GM19397 (cell line): ENCODE measurements at regions not wholly inside any gene's neighbourhood (a gene's known extent, or its start where the extent isn't known, plus 50 kb on each side); places are given as distances from the start of the nearest gene placed in this dataset.
"Not testable (repeated sequence)": the region's sequence is repeated elsewhere in the genome, so short reads cannot be mapped to it uniquely, and the experiment has no call there.

Experiments
- ATAC-seq: cut with Tn5 transposase; IDR thresholded peaks from one replicate; pipeline ENCODE4 v1.9.1; 2021; ENCODE audit warnings: mild to moderate bottlenecking, moderate library complexity; ENCODE audit not compliant: unreplicated experiment

DNA sequence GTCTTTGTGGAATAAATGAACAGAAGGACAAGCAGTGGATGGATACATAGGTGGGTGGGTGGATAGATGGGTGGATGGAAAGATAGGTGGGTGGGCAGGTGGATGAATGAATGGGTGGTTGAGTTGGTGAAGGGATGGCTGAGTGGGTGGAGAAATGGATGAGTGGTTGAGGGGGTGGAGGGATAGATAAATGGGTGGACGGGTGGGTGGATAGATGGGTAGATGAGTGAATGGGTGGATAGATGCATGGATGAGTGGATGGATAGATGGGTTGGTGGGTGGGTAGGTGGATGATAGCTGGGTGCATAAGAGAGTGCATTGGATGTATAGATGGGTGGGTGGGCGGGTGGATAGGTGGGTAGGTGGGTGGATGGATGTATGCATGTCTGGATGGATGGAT, 63.5 kb downstream of the UNC93B1 start:
- ATAC-seq = not testable (repeated sequence)

GRCh38 chr11:67938964-67939363, 64.9 kb downstream of the UNC93B1 start:
- ATAC-seq = not testable (repeated sequence)

DNA sequence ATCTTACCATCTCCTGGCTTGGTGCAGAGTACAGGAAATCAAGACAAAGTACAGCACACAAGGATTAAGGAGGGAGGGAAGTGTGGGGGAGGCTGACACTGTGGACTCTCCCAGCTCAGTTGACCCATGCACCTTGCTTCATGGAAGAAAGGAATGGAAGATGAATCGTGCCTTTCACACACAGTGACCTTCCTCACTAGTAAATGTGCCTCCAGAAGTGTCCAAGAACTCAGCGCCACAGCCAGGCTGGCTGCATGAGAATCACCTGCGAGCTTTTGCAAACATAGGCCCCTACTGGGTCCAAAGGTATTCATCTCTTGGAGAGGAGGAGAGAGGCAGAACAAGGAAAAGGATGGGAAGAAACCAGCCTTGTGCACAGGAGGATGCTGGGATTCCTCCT, 65.5 kb downstream of the UNC93B1 start:
- not testable (repeated sequence) for ATAC-seq

DNA sequence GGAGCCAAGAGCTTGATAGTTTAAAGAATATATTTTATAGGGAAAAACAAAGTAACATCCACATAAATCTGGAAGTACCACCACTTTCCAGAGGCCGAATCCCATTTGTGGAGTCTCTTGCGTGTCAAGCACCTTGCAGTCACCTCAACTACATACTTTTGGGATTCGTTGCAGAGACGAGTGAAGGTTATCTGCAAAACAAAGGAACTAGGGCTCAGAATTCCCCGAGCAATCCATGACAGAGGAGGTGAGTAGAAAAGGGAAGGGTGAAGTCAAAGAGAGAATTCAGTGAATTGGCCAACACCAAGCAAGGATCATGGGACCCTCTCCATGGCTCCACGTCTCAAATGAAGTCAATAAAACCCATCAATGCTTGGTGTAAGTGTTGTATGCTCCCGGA, 80.3 kb downstream of the UNC93B1 start:
- not testable (repeated sequence) for ATAC-seq

GRCh38 chr11:67920546-67920945, 83.4 kb downstream of the UNC93B1 start:
- ATAC-seq = not testable (repeated sequence)

DNA sequence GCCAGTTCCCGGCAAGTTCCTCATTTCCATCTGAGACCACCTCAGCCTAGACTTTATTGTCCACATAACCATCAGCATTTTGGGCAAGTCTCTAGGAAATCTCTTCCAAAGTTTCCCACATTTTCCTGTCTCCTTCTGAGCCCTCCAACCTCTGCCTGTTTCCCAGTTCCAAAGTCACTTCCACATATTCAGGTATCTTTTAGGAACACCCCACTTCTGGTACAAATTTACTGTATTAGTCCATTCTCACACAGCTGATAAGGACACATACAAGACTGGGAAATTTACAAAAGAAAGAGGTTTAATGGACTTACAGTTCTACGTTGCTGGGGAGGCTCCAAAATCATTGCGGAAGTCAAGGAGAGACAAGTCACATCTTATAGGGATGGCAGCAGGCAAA, 91.7 kb downstream of the UNC93B1 start:
- ATAC-seq = not testable (repeated sequence)

DNA sequence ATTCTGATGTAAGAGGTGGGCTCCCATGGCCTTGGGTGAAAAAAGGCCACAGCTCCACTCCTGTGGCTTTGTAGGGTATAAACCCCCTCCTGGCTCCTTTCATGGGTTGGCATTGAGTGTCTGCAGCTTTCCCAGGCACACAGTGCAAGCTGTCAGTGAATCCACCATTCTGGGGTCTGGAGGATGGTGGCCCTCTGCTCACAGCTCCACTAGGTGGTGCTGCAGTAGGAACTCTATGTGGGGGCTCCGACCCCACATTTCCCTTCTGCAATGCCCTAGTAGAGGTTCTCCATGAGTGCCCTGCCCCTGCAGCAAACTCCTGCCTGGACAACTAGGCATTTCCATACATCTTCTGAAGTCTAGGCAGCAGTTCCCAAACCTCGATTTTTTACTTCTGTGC, 92.7 kb downstream of the UNC93B1 start:
- not testable (repeated sequence) for ATAC-seq

GRCh38 chr11:67910803-67911202, 93.1 kb downstream of the UNC93B1 start:
- not testable (repeated sequence) for ATAC-seq

GRCh38 chr11:67906969-67907368, 96.9 kb downstream of the UNC93B1 start:
- not testable (repeated sequence) for ATAC-seq

DNA sequence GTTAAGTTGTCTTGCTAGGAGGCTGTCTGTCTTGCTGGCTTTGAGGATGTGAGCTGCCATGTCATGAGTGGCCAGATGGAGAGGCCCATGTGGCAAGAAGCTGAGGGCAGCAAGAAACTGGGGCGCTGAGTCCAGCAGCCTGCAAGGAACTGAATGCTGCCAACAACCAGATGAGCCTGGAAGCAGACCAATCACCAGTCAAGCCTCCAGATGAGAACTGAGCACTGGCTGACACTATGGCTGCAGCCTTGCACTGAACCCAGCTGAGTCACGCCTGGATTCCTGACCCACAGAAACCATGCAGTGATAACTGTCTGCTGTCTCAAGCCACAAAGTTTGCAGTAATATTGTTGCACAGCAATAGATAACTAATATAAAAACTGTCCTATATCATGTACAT, 104.4 kb downstream of the UNC93B1 start:
- not testable (repeated sequence) for ATAC-seq

DNA sequence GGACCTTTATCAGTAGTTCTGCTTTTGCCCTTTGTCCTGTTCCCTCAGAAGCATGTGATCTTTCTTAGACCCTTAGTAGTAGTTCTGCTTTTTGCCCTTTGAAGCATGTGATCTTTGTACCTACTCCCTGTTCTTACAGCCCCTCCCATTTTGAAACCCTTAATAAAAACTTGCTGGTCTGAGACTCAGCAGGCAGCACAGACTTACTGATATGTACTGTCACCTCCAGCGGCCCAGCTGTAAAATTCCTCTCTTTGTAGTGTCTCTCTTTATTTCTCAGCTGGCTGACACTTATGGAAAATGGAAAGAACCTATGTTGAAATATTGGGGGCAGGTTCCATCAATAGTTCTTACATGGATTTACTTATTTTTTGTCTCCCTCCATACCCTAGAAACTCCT, 110.4 kb downstream of the UNC93B1 start:
- ATAC-seq = not testable (repeated sequence)

DNA sequence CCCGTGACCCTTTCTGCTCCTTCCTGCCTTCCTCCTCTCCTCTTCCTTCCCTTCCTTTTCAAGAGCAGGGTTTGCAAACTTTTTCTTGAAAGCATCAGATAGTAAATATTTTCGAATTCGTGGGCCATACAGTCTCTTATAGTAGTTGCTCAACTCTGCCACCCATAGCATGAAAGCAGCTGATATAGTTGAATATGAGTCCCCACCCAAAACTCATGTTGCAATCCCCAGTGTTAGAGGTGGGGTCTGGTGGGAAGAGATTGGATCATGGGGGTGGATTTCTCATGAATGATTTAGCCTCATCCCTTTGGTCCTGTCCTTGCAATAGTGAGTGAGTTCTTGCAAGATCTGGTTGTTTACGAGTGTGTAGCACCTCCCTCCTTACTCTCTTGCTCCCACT, 114.3 kb downstream of the UNC93B1 start:
- ATAC-seq = not testable (repeated sequence)

GRCh38 chr11:67888056-67888455, 115.8 kb downstream of the UNC93B1 start:
- ATAC-seq = not testable (repeated sequence)

- not testable (repeated sequence) for ATAC-seq
Observed at GRCh38 chr11:67886672-67887071, 117.2 kb downstream of the UNC93B1 start.

GRCh38 chr11:67886207-67886606, 117.7 kb downstream of the UNC93B1 start:
- ATAC-seq = not testable (repeated sequence)

GRCh38 chr11:67885574-67885973, 118.3 kb downstream of the UNC93B1 start:
- ATAC-seq = not testable (repeated sequence)

GRCh38 chr11:67884761-67885558, 118.9 kb downstream of the UNC93B1 start:
- not testable (repeated sequence) for ATAC-seq

DNA sequence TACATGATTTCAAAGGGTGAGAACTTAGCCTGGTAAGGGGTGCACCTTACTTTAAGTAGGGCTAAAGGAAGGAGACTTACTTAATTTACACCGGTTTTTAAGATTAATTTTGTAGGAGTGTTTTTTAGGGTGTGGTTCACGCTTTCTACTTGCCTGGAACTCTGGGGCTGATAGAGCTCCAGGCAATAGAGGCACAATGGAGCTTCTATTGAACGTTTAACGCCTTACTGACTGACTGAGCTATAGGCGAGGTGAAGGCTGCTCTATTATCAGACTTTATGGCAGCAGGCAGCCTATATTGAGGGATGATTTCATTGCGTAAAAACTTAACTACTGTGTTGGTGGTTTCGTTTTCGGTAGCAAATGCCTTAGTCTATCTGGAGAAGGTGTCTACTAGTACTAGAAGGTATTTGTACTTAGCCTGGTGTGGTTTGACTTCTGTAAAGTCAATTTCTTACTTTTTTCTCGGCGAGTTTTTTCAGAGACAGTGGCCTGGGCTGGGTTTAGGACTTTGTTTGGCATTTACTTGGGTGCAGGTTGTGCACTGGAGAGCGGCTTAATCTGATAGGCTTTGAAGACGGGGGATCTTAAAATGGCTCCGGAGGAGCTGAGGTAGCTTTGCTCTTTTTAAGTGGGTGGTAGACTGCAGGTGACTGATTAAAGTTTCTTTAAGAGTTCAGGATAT, 119.7 kb downstream of the UNC93B1 start:
- ATAC-seq = not testable (repeated sequence)

DNA sequence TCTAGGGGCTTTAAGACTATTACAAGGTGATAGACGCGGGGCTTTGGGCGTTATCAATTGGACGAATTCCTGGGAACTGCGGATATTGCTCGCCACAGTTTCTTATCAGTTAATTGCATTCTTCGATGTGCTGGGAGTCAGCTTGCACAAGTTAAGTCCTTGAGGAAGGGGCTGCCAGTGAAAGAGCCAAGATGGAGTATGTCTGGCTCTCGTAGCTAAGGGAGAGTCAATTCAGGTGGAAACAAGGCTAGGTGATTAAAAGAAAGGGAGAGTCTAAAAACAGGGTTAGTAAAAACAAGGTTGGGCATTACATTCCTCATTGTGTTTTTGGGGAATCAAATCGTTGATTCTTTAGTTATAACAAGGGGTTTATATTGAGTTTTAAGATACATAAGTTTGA, 121.6 kb downstream of the UNC93B1 start:
- not testable (repeated sequence) for ATAC-seq

DNA sequence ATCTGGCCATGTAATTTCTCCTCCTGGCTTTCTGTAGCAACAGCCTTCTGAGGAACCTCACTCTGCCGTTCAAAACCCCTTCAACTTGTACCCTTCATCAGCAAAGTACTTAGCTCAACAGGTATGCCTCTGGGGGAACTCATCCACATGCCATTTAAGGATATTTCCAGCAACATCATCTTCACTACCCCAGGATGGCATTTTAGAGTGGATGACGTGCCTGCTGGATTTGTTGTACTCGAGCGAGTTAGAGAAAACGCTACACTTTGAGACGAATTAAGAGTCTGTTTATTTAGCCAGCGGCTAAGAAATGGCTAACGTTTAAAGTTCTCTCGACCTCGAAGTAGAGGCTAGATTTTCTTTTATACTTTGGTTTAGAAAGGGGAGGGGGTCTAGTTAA, 122.1 kb downstream of the UNC93B1 start:
- not testable (repeated sequence) for ATAC-seq

GRCh38 chr11:67880594-67881196, 123.2 kb downstream of the UNC93B1 start:
- ATAC-seq = not testable (repeated sequence)

GRCh38 chr11:67878666-67879065, 125.2 kb downstream of the UNC93B1 start:
- not testable (repeated sequence) for ATAC-seq
